B cell (primary cell): ENCODE measurements at regions not wholly inside any gene's neighbourhood (a gene's known extent, or its start where the extent isn't known, plus 50 kb on each side); places are given as distances from the start of the nearest gene placed in this dataset.

Experiments
- CTCF ChIP-seq: fragments of 200-600 bp; IDR thresholded peaks from one replicate; pipeline ENCODE4 v1.8.0; 2022; ENCODE audit warnings: antibody characterized with exemption, mild to moderate bottlenecking
- EZH2 ChIP-seq: IDR thresholded peaks from 2 replicates; pipeline ENCODE4 v1.6.1; 2012; ENCODE audit warnings: borderline replicate concordance, low read depth, mild to moderate bottlenecking, moderate library complexity, low read length; ENCODE audit not compliant: insufficient read depth, poor library complexity, severe bottlenecking

- TF ChIP-seq CTCF (no peak), EZH2 (no peak)
These were observed 596.0 kb upstream of the MGMT start for GRCh38 chr10:128870830-128871597.
